GM23338 (cell line): ENCODE measurements at regions not wholly inside any gene's neighbourhood (a gene's known extent, or its start where the extent isn't known, plus 50 kb on each side); places are given as distances from the start of the nearest gene placed in this dataset.

Experiments used
- ATAC-seq: fragments of 200-7000 bp; cut with Tn5 transposase; 3 replicates; pipeline ENCODE4 v1.9.1; 2020
- DNase-seq: peaks from one replicate; pipeline ENCODE4 v3.0.0-alpha.2; 2015; ENCODE audit warnings: low spot score
- H2AFZ ChIP-seq: fragments of 200-600 bp; sonication (generic); 2 replicates; pipeline ENCODE4 v1.8.0; 2016; ENCODE audit warnings: antibody characterized with exemption, mild to moderate bottlenecking, moderate library complexity
- H3F3A ChIP-seq: fragments of 200-600 bp; sonication (generic); replicated peaks from 2 replicates; pipeline ENCODE4 v1.8.0; 2017; ENCODE audit warnings: antibody characterized with exemption, mixed run types, low read depth
- H3K27ac ChIP-seq: fragments of 200-600 bp; sonication (generic); 2 replicates; pipeline ENCODE4 v1.6.1; 2016; ENCODE audit warnings: low read depth
- H3K27me3 ChIP-seq: fragments of 200-600 bp; sonication (generic); 2 replicates; pipeline ENCODE4 v1.8.0; 2016; ENCODE audit warnings: mild to moderate bottlenecking, mixed run types, moderate library complexity; ENCODE audit not compliant: insufficient read depth
- H3K36me3 ChIP-seq: fragments of 200-600 bp; sonication (generic); 2 replicates; pipeline ENCODE4 v1.8.0; 2016; ENCODE audit warnings: mild to moderate bottlenecking; ENCODE audit not compliant: insufficient read depth
- H3K4me1 ChIP-seq: fragments of 200-600 bp; sonication (generic); 2 replicates; pipeline ENCODE4 v1.8.0; 2016; ENCODE audit warnings: mild to moderate bottlenecking, moderate library complexity; ENCODE audit not compliant: insufficient read depth
- H3K4me2 ChIP-seq: fragments of 200-600 bp; sonication (generic); 2 replicates; pipeline ENCODE4 v1.7.1; 2017; ENCODE audit warnings: mixed run types
- H3K4me3 ChIP-seq: fragments of 200-600 bp; sonication (generic); 2 replicates; pipeline ENCODE4 v1.6.1; 2016; ENCODE audit warnings: mixed run types
- H3K79me2 ChIP-seq: fragments of 200-600 bp; sonication (generic); replicated peaks from 2 replicates; pipeline ENCODE4 v1.8.0; 2017; ENCODE audit warnings: mild to moderate bottlenecking; ENCODE audit not compliant: insufficient read depth
- H3K9me2 ChIP-seq: fragments of 200-600 bp; sonication (generic); 2 replicates; pipeline ENCODE4 v1.8.0; 2017; ENCODE audit not compliant: insufficient read depth
- H4K20me1 ChIP-seq: fragments of 200-600 bp; sonication (generic); replicated peaks from 2 replicates; pipeline ENCODE4 v1.8.0; 2017; ENCODE audit warnings: mild to moderate bottlenecking; ENCODE audit not compliant: insufficient read depth
- H3K27ac Mint-ChIP-seq: 2 replicates; pipeline ENCODE4 v1.8.0; 2020; ENCODE audit warnings: inconsistent platforms, mild to moderate bottlenecking, moderate library complexity, mixed read lengths
- H3K27me3 Mint-ChIP-seq: 3 replicates; pipeline ENCODE4 v1.8.0; 2022; ENCODE audit warnings: low read depth, mild to moderate bottlenecking, moderate library complexity, mixed read lengths, inconsistent platforms; ENCODE audit not compliant: insufficient read depth, poor library complexity
- H3K36me3 Mint-ChIP-seq: 3 replicates; pipeline ENCODE4 v1.8.0; 2021; ENCODE audit warnings: low read depth, mild to moderate bottlenecking, inconsistent platforms, moderate library complexity, mixed read lengths
- H3K4me1 Mint-ChIP-seq: 3 replicates; pipeline ENCODE4 v1.8.0; 2020; ENCODE audit warnings: mild to moderate bottlenecking, inconsistent platforms, mixed read lengths
- H3K4me3 Mint-ChIP-seq: 3 replicates; pipeline ENCODE4 v1.8.0; 2021; ENCODE audit warnings: moderate library complexity, mild to moderate bottlenecking, inconsistent platforms, mixed read lengths
- H3K9me3 Mint-ChIP-seq: 3 replicates; pipeline ENCODE4 v1.8.0; 2020; ENCODE audit warnings: moderate library complexity, mild to moderate bottlenecking, inconsistent platforms, mixed read lengths
- EZH2 ChIP-seq: fragments of 200-600 bp; sonication (generic); IDR thresholded peaks from one replicate; pipeline ENCODE4 v1.8.0; 2017; ENCODE audit warnings: antibody characterized with exemption, mild to moderate bottlenecking, low read depth; ENCODE audit not compliant: unreplicated experiment
- POLR2AphosphoS5 ChIP-seq: IDR thresholded peaks from 2 replicates; pipeline ENCODE4 v1.6.1; 2016; ENCODE audit warnings: antibody characterized with exemption, low read depth
- ZNF331 ChIP-seq: fragments of 250-450 bp; sonication (Bioruptor Pico); IDR thresholded peaks from 2 replicates; pipeline ENCODE4 v1.5.0; 2020; ENCODE audit warnings: low read depth, mild to moderate bottlenecking, moderate library complexity
- TF ChIP-seq, protein P1 (sequence below), 2 experiments: fragments of 200-600 bp in 1 of 2; sonication (generic) in 1 of 2; conservative IDR thresholded peaks; 2 replicates each; pipeline versions ENCODE4 v1.5.1 to v1.6.1; 2016 to 2017; ENCODE audit warnings: antibody characterized with exemption in 2 of 2, low read depth in 2 of 2, mild to moderate bottlenecking in 2 of 2, moderate library complexity in 1 of 2
- TF ChIP-seq, protein P2 (sequence below): IDR thresholded peaks from 2 replicates; pipeline ENCODE4 v1.6.1; 2016; ENCODE audit warnings: antibody characterized with exemption
- TF ChIP-seq, protein P3 (sequence below): IDR thresholded peaks from one replicate; pipeline ENCODE4 v1.6.1; 2018; ENCODE audit warnings: antibody characterized with exemption; ENCODE audit not compliant: unreplicated experiment

DNA sequence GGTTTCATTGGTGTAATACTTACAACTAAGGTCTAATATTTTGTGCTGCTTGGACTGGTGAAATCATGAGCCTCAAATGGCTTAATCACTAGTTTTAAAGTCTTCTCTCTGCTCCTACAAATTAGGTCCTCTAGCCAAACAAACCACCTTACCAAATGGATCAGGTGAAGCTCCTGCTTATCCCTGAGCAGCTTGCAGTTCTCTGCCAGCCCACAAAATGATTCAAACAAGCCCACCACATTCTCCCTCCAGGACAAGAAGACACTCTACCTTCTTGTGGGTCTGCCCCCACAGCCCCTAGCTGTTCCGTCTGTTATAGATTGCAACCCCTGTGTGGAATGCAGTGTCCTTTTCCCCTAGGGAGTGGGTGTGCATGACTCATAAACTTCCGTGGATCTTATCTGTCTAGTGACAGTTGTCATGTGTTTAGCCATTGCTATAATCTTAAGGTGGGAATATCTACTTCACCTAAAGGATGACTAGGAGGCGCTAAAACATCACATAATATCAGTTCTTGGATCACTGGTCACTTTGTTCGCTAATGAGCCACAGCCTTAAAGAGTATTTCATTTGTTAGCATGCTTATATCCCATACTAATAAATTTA is 940.5 kb upstream of the MANEA start:
- Mint-ChIP-seq H3K4me1 (peaks cover 8% of the 10 kb centered on the region; the same call in 2 of the 3 replicates), H3K27me3 (no peaks in the 10 kb centered on the region), H3K4me3 (no peak overlapping the region), H3K36me3 (no peaks in the 10 kb centered on the region), H3K9me3 (no peaks in the 10 kb centered on the region), H3K27ac (no peak overlapping the region)
- H3K4me1 ChIP-seq, result no peaks in the 10 kb centered on the region
- no peaks in the 10 kb centered on the region for H3K9me2 ChIP-seq
- H3K36me3 ChIP-seq, result no peaks in the 10 kb centered on the region
- TF ChIP-seq, protein P1, sequence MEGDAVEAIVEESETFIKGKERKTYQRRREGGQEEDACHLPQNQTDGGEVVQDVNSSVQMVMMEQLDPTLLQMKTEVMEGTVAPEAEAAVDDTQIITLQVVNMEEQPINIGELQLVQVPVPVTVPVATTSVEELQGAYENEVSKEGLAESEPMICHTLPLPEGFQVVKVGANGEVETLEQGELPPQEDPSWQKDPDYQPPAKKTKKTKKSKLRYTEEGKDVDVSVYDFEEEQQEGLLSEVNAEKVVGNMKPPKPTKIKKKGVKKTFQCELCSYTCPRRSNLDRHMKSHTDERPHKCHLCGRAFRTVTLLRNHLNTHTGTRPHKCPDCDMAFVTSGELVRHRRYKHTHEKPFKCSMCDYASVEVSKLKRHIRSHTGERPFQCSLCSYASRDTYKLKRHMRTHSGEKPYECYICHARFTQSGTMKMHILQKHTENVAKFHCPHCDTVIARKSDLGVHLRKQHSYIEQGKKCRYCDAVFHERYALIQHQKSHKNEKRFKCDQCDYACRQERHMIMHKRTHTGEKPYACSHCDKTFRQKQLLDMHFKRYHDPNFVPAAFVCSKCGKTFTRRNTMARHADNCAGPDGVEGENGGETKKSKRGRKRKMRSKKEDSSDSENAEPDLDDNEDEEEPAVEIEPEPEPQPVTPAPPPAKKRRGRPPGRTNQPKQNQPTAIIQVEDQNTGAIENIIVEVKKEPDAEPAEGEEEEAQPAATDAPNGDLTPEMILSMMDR (conservative IDR thresholded peaks at IDR 0.05; ENCODE audit: low read depth in 2 of 2), result peak; percentile 72 to 74
- TF ChIP-seq ZNF331 (CRISPR knock-in tag), result no peak
- TF ChIP-seq, protein P2, sequence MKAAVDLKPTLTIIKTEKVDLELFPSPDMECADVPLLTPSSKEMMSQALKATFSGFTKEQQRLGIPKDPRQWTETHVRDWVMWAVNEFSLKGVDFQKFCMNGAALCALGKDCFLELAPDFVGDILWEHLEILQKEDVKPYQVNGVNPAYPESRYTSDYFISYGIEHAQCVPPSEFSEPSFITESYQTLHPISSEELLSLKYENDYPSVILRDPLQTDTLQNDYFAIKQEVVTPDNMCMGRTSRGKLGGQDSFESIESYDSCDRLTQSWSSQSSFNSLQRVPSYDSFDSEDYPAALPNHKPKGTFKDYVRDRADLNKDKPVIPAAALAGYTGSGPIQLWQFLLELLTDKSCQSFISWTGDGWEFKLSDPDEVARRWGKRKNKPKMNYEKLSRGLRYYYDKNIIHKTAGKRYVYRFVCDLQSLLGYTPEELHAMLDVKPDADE, result no peak
- no peak overlapping the region for H3K27ac ChIP-seq
- ATAC-seq (peak; percentile 78), DNase-seq (peak; percentile 67)
- H2AFZ ChIP-seq, result no peak overlapping the region
- H3K79me2 ChIP-seq, result no peaks in the 10 kb centered on the region
- H3K27me3 ChIP-seq, result no peaks in the 10 kb centered on the region
- H4K20me1 ChIP-seq, result no peaks in the 10 kb centered on the region
- H3K4me3 ChIP-seq, result no peak overlapping the region
- no peaks in the 10 kb centered on the region for H3F3A ChIP-seq
- no peak overlapping the region for H3K4me2 ChIP-seq

DNA sequence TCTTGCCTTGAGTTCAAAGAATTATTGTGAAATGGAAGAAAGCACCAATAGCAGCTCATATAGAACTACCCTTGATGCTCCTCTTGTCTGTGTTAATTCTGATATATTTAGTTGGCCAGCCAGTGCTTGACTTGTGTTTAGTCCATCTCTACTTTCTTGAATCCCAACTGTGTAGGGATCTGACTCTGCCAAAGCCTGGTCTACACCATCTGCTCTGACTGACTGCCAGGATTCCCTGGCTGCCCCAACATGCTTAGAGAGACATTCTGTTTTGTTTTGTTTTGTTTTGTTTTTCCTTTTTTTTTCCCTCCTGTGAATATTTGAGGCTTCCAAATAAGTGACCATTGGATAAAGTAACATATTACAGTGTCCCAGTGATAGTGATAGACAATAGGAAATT is 953.7 kb upstream of the MANEA start:
- H3K27me3 ChIP-seq, result no peaks in the 10 kb centered on the region
- no peak overlapping the region for H3K27ac ChIP-seq
- no peak overlapping the region for H3K4me3 ChIP-seq
- no peaks in the 10 kb centered on the region for H3K79me2 ChIP-seq
- H3K4me1 Mint-ChIP-seq, result peaks cover 4% of the 10 kb centered on the region; the same call in 2 of the 3 replicates
- H3K27ac Mint-ChIP-seq, result no peak overlapping the region
- H3K9me2 ChIP-seq, result no peaks in the 10 kb centered on the region
- no peaks in the 10 kb centered on the region for H3K36me3 Mint-ChIP-seq
- no peaks in the 10 kb centered on the region for H4K20me1 ChIP-seq
- no peaks in the 10 kb centered on the region for H3K9me3 Mint-ChIP-seq
- ATAC-seq, result no peak
- H3K4me3 Mint-ChIP-seq, result no peak overlapping the region
- no peaks in the 10 kb centered on the region for H3K36me3 ChIP-seq
- no peak overlapping the region for H2AFZ ChIP-seq
- no peak for DNase-seq
- H3F3A ChIP-seq, result no peaks in the 10 kb centered on the region
- no peaks in the 10 kb centered on the region for H3K4me1 ChIP-seq
- no peak overlapping the region for H3K4me2 ChIP-seq
- no peak for TF ChIP-seq EZH2
- TF ChIP-seq ZNF331 (CRISPR knock-in tag), result no peak
- TF ChIP-seq POLR2AphosphoS5, result no peak
- TF ChIP-seq, protein P3, sequence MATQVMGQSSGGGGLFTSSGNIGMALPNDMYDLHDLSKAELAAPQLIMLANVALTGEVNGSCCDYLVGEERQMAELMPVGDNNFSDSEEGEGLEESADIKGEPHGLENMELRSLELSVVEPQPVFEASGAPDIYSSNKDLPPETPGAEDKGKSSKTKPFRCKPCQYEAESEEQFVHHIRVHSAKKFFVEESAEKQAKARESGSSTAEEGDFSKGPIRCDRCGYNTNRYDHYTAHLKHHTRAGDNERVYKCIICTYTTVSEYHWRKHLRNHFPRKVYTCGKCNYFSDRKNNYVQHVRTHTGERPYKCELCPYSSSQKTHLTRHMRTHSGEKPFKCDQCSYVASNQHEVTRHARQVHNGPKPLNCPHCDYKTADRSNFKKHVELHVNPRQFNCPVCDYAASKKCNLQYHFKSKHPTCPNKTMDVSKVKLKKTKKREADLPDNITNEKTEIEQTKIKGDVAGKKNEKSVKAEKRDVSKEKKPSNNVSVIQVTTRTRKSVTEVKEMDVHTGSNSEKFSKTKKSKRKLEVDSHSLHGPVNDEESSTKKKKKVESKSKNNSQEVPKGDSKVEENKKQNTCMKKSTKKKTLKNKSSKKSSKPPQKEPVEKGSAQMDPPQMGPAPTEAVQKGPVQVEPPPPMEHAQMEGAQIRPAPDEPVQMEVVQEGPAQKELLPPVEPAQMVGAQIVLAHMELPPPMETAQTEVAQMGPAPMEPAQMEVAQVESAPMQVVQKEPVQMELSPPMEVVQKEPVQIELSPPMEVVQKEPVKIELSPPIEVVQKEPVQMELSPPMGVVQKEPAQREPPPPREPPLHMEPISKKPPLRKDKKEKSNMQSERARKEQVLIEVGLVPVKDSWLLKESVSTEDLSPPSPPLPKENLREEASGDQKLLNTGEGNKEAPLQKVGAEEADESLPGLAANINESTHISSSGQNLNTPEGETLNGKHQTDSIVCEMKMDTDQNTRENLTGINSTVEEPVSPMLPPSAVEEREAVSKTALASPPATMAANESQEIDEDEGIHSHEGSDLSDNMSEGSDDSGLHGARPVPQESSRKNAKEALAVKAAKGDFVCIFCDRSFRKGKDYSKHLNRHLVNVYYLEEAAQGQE, result no peak
- H3K27me3 Mint-ChIP-seq, result no peaks in the 10 kb centered on the region
